ENCODE measurements at regions not wholly inside any gene's neighbourhood (a gene's known extent, or its start where the extent isn't known, plus 50 kb on each side); places are given as distances from the start of the nearest gene placed in this dataset.

DNA sequence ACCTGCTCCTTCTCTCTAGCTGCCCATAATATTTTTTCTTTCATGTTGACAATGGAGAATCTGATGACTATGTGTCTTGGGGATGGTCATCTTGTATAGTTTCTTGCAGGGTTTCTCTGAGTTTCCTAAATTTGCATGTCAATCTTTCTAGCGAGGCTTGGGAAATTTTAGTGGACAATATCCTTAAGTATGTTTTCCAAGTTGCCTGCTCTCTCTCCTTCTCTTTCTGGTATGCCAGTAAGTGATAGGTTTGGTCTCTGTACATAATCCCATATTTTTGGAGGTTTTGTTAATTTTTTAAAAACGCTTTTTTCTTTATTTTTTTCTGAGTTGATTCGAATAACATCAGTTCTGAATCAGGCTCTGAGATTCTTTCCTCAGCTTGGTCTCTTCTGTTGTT, 370.9 kb upstream of the LYPLAL1 start:
- WGBS (ENCODE audit: low lambda C conversion rate) = 25% methylated on average over 3 of the region's 3 CpGs
- ATAC-seq (no peak), DNase-seq (ENCODE audit: low spot score) (no peak), FAIRE-seq (no peak)
- TF ChIP-seq ZNF720 (CRISPR knock-in tag; IDR thresholded peaks at IDR 0.05) (no peak), ZNF17 (CRISPR knock-in tag; IDR thresholded peaks at IDR 0.05) (no peak), ZNF235 (CRISPR knock-in tag; IDR thresholded peaks at IDR 0.05; ENCODE audit: borderline replicate concordance) (no peak), AKAP8 (CRISPR knock-in tag; IDR thresholded peaks at IDR 0.05) (no peak), ZBTB3 (CRISPR knock-in tag; IDR thresholded peaks at IDR 0.05; ENCODE audit: borderline replicate concordance, low read depth) (no peak), ZFX (CRISPR knock-in tag; IDR thresholded peaks at IDR 0.05; ENCODE audit: low read depth) (no peak), ZNF430 (CRISPR knock-in tag; IDR thresholded peaks at IDR 0.05) (no peak)
- TF ChIP-seq, protein P1, sequence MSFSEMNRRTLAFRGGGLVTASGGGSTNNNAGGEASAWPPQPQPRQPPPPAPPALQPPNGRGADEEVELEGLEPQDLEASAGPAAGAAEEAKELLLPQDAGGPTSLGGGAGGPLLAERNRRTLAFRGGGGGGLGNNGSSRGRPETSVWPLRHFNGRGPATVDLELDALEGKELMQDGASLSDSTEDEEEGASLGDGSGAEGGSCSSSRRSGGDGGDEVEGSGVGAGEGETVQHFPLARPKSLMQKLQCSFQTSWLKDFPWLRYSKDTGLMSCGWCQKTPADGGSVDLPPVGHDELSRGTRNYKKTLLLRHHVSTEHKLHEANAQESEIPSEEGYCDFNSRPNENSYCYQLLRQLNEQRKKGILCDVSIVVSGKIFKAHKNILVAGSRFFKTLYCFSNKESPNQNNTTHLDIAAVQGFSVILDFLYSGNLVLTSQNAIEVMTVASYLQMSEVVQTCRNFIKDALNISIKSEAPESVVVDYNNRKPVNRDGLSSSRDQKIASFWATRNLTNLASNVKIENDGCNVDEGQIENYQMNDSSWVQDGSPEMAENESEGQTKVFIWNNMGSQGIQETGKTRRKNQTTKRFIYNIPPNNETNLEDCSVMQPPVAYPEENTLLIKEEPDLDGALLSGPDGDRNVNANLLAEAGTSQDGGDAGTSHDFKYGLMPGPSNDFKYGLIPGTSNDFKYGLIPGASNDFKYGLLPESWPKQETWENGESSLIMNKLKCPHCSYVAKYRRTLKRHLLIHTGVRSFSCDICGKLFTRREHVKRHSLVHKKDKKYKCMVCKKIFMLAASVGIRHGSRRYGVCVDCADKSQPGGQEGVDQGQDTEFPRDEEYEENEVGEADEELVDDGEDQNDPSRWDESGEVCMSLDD (CRISPR knock-in tag; IDR thresholded peaks at IDR 0.05; ENCODE audit: borderline replicate concordance) = no peak
- TF ChIP-seq, protein P2, sequence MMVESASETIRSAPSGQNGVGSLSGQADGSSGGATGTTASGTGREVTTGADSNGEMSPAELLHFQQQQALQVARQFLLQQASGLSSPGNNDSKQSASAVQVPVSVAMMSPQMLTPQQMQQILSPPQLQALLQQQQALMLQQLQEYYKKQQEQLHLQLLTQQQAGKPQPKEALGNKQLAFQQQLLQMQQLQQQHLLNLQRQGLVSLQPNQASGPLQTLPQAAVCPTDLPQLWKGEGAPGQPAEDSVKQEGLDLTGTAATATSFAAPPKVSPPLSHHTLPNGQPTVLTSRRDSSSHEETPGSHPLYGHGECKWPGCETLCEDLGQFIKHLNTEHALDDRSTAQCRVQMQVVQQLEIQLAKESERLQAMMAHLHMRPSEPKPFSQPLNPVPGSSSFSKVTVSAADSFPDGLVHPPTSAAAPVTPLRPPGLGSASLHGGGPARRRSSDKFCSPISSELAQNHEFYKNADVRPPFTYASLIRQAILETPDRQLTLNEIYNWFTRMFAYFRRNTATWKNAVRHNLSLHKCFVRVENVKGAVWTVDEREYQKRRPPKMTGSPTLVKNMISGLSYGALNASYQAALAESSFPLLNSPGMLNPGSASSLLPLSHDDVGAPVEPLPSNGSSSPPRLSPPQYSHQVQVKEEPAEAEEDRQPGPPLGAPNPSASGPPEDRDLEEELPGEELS (CRISPR knock-in tag; IDR thresholded peaks at IDR 0.05) = no peak
- H3K9me3 ChIP-seq (ENCODE audit: low read length) = no peaks in the 10 kb centered on the region
- ChIA-PET POLR2A (no interaction called here), CTCF (ENCODE audit: low intra/inter-chr PET ratio, low total read pairs) (no interaction called here)
- in situ Hi-C loops (cut with HindIII; ENCODE audit: extremely low pct_ligation_motif_present, low pct_unique_long_range_greater_than_20kb) (no loop called here), intact Hi-C loops (cut with micrococcal nuclease; ENCODE audit: unreplicated experiment) (no loop called here)
- H3K4me2 ChIP-seq (ENCODE audit: low read depth, low read length) = no peak overlapping the region
- no peak overlapping the region for H3K4me3 ChIP-seq (replicated peaks in 1 of 3; ENCODE audit: insufficient read depth in 1 of 3, low read depth in 2 of 3, low read length in 3 of 3)
- no peaks in the 10 kb centered on the region for H3K79me2 ChIP-seq (ENCODE audit: insufficient read depth, low read length)
- no peaks in the 10 kb centered on the region for H4K20me1 ChIP-seq (ENCODE audit: insufficient read depth, low read length)
- no peaks in the 10 kb centered on the region for H3K27me3 ChIP-seq (ENCODE audit: control insufficient read depth in 1 of 2, insufficient read depth in 2 of 2, low read length in 2 of 2)
- no peaks in the 10 kb centered on the region for H3K36me3 ChIP-seq (replicated peaks in 1 of 2; ENCODE audit: control insufficient read depth in 1 of 2, insufficient read depth in 2 of 2, low read length in 2 of 2)
- H2AFZ ChIP-seq (ENCODE audit: low read length) = no peak overlapping the region
- no peak overlapping the region for H3K27ac ChIP-seq (ENCODE audit: extremely low read length, insufficient read depth, low read length)
- BruUV-seq (replicated peaks) = no TSS peak
- no peak overlapping the region for H3K9ac ChIP-seq (ENCODE audit: insufficient read depth, low read depth, low read length)
- H3K4me1 ChIP-seq (ENCODE audit: insufficient read depth, low read length) = no peaks in the 10 kb centered on the region

Measured in HepG2 (cell line).